Cardiac muscle cell (in vitro differentiated cells and primary cell): ENCODE measurements at regions not wholly inside any gene's neighbourhood (a gene's known extent, or its start where the extent isn't known, plus 50 kb on each side); places are given as distances from the start of the nearest gene placed in this dataset.
A peak's percentile ranks its signal among the peaks of the same experiment; 100 is the strongest.

Experiments used
- DNase-seq, 2 donors: peaks; one replicate each; pipeline versions ENCODE4 v3.0.0 to v3.0.0-alpha.2; 2010 to 2017; ENCODE audit warnings: low read depth in 1 of 2, low spot score in 1 of 2
- H3K27ac ChIP-seq: fragments of 200-600 bp; sonication (generic); 2 replicates; pipeline ENCODE4 v1.5.1; 2016
- H3K27me3 ChIP-seq: fragments of 200-600 bp; sonication (generic); 2 replicates; pipeline ENCODE4 v1.6.0; 2016; ENCODE audit warnings: control low read depth
- H3K36me3 ChIP-seq: fragments of 200-600 bp; sonication (generic); 2 replicates; pipeline ENCODE4 v1.5.1; 2016; ENCODE audit warnings: control low read depth
- H3K4me1 ChIP-seq: fragments of 200-600 bp; sonication (generic); 2 replicates; pipeline ENCODE4 v1.8.1; 2017; ENCODE audit warnings: low read depth, mild to moderate bottlenecking, mixed run types
- H3K4me3 ChIP-seq: fragments of 200-600 bp; sonication (generic); 2 replicates; pipeline ENCODE4 v1.5.1; 2016; ENCODE audit warnings: mild to moderate bottlenecking
- H3K9me3 ChIP-seq: fragments of 200-600 bp; sonication (generic); 2 replicates; pipeline ENCODE4 v1.5.1; 2017; ENCODE audit warnings: low read depth, mild to moderate bottlenecking, control low read depth
- CTCF ChIP-seq: IDR thresholded peaks from 2 replicates; pipeline ENCODE4 v1.5.1; 2012; ENCODE audit warnings: low read depth, mild to moderate bottlenecking, low read length

- no peaks in the 10 kb centered on the region for H3K4me1 ChIP-seq
- H3K9me3 ChIP-seq, result no peaks in the 10 kb centered on the region
- DNase-seq, result no peak
- no peak overlapping the region for H3K4me3 ChIP-seq
- TF ChIP-seq CTCF, result no peak
- H3K36me3 ChIP-seq, result no peaks in the 10 kb centered on the region
- H3K27me3 ChIP-seq, result no peaks in the 10 kb centered on the region
- no peak overlapping the region for H3K27ac ChIP-seq
These were observed 191.2 kb downstream of the TLE3 start for GRCh38 chr15:69906256-69907185.

- Histone ChIP-seq H3K36me3 (no peaks in the 10 kb centered on the region), H3K4me3 (no peak overlapping the region), H3K9me3 (no peaks in the 10 kb centered on the region), H3K27ac (no peak overlapping the region), H3K4me1 (no peaks in the 10 kb centered on the region), H3K27me3 (no peaks in the 10 kb centered on the region)
- TF ChIP-seq CTCF, result no peak
- DNase-seq, result no peak
These were observed 189.7 kb downstream of the TLE3 start for GRCh38 chr15:69908060-69908459.

- Histone ChIP-seq H3K4me1 (no peaks in the 10 kb centered on the region), H3K9me3 (no peaks in the 10 kb centered on the region), H3K36me3 (no peaks in the 10 kb centered on the region), H3K4me3 (no peak overlapping the region), H3K27ac (no peak overlapping the region), H3K27me3 (no peaks in the 10 kb centered on the region)
- no peak for TF ChIP-seq CTCF
- DNase-seq, result no peak
These were observed 188.9 kb downstream of the TLE3 start for GRCh38 chr15:69908590-69909420.

GRCh38 chr15:69909719-69910444 is 187.8 kb downstream of the TLE3 start:
- Histone ChIP-seq H3K4me1 (no peaks in the 10 kb centered on the region), H3K27me3 (no peaks in the 10 kb centered on the region), H3K27ac (no peak overlapping the region), H3K4me3 (no peak overlapping the region), H3K9me3 (no peaks in the 10 kb centered on the region), H3K36me3 (no peaks in the 10 kb centered on the region)
- TF ChIP-seq CTCF, result no peak
- peak in 1 of 2 donors; percentile 35 for DNase-seq

- TF ChIP-seq CTCF, result no peak
- Histone ChIP-seq H3K4me3 (no peak overlapping the region), H3K36me3 (no peaks in the 10 kb centered on the region), H3K27me3 (no peaks in the 10 kb centered on the region), H3K9me3 (no peaks in the 10 kb centered on the region), H3K27ac (no peak overlapping the region), H3K4me1 (no peaks in the 10 kb centered on the region)
- no peak for DNase-seq
These were observed 187.2 kb downstream of the TLE3 start for GRCh38 chr15:69910514-69910913.
